NB4 (cell line): ENCODE measurements at regions not wholly inside any gene's neighbourhood (a gene's known extent, or its start where the extent isn't known, plus 50 kb on each side); places are given as distances from the start of the nearest gene placed in this dataset.

Experiments
- CTCF ChIP-seq: IDR thresholded peaks from one replicate; pipeline ENCODE4 v1.5.1; 2012; ENCODE audit warnings: low read depth, low read length
- MYC ChIP-seq: IDR thresholded peaks from 2 replicates; pipeline ENCODE4 v1.6.1; 2011; ENCODE audit warnings: low read depth, low read length
- POLR2A ChIP-seq: IDR thresholded peaks from 2 replicates; pipeline ENCODE4 v1.6.1; 2011; ENCODE audit warnings: mild to moderate bottlenecking; ENCODE audit not compliant: insufficient read length; ENCODE audit errors: extremely low read depth
- TF ChIP-seq, protein P1 (sequence below): IDR thresholded peaks from 2 replicates; pipeline ENCODE4 v1.6.1; 2011; ENCODE audit warnings: low read depth, low read length

DNA sequence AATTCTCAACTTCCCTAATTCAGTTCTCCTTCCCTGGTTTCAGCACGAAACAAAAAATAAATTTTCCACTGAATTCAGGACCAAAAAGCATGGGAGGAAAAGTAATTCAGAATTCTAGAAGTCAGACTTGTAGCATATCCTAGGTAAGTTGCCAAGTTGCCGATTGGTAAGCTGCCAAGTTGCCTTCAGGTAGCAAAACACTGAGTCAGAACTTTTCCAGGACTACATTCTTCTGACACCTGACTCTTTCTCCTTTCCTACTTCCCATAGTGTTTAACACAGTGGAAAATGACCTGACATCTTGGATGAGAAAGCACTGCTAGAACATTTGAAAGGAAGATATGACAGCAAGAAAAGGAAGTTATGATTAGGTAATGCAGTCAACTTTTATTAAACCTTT lies 322.8 kb downstream of the SPATA17 start:
- TF ChIP-seq CTCF (no peak), POLR2A (no peak), MYC (no peak)
- TF ChIP-seq, protein P1, sequence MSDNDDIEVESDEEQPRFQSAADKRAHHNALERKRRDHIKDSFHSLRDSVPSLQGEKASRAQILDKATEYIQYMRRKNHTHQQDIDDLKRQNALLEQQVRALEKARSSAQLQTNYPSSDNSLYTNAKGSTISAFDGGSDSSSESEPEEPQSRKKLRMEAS: no peak
